ENCODE measurements at regions not wholly inside any gene's neighbourhood (a gene's known extent, or its start where the extent isn't known, plus 50 kb on each side); places are given as distances from the start of the nearest gene placed in this dataset.

- no peak for TF ChIP-seq ZNF142 (CRISPR knock-in tag; IDR thresholded peaks at IDR 0.05)
- no peak for TF ChIP-seq NFATC3 (CRISPR knock-in tag; IDR thresholded peaks at IDR 0.05)
- no peak for TF ChIP-seq MBD4 (IDR thresholded peaks at IDR 0.05; ENCODE audit: borderline replicate concordance, low read length)
- TF ChIP-seq ZNF639 (CRISPR knock-in tag; conservative IDR thresholded peaks at IDR 0.05) = no peak
- no peak for TF ChIP-seq ZNF562 (CRISPR knock-in tag; IDR thresholded peaks at IDR 0.05; ENCODE audit: borderline replicate concordance)
- TF ChIP-seq ZNF788 (CRISPR knock-in tag; IDR thresholded peaks at IDR 0.05; ENCODE audit: borderline replicate concordance) = no peak
- TF ChIP-seq ZKSCAN1 (IDR thresholded peaks at IDR 0.05; ENCODE audit: low read length) = no peak
These were observed 262.5 kb upstream of the ANO5 start (continued) for GRCh38 chr11:21930408-21930807.
